Nephron (organoid): ENCODE measurements at regions not wholly inside any gene's neighbourhood (a gene's known extent, or its start where the extent isn't known, plus 50 kb on each side); places are given as distances from the start of the nearest gene placed in this dataset.
"Not testable (repeated sequence)": the region's sequence is repeated elsewhere in the genome, so short reads cannot be mapped to it uniquely, and the experiment has no call there.

ENCODE experiments used
- H3K27ac Mint-ChIP-seq, 3 experiments: 2 replicates each; pipeline ENCODE4 v1.8.0; 2020; ENCODE audit warnings: mixed read lengths in 3 of 3, mild to moderate bottlenecking in 2 of 3, moderate library complexity in 1 of 3
- H3K27me3 Mint-ChIP-seq: 2 replicates; pipeline ENCODE4 v1.8.0; 2021; ENCODE audit warnings: low read depth, mild to moderate bottlenecking, moderate library complexity, mixed read lengths
- H3K36me3 Mint-ChIP-seq: 2 replicates; pipeline ENCODE4 v1.8.0; 2020; ENCODE audit warnings: low read depth, mixed read lengths
- H3K4me1 Mint-ChIP-seq: 2 replicates; pipeline ENCODE4 v1.8.0; 2020; ENCODE audit warnings: mixed read lengths
- H3K4me3 Mint-ChIP-seq, 3 experiments: 2 replicates each; pipeline ENCODE4 v1.8.0; 2020; ENCODE audit warnings: mild to moderate bottlenecking in 3 of 3, mixed read lengths in 3 of 3, moderate library complexity in 2 of 3
- H3K9me3 Mint-ChIP-seq: 2 replicates; pipeline ENCODE4 v1.8.0; 2020; ENCODE audit warnings: mixed read lengths
- CTCF ChIP-seq, 3 experiments: fragments of 200-600 bp; sonication (generic); IDR thresholded peaks; one replicate each; pipeline ENCODE4 v1.5.0; 2021; ENCODE audit warnings: antibody characterized with exemption in 3 of 3; ENCODE audit not compliant: unreplicated experiment in 3 of 3

GRCh38 chr15:81888748-81889484, 156.9 kb downstream of the MEX3B start:
- Mint-ChIP-seq H3K4me3 (no peak overlapping the region), H3K9me3 (peaks cover 7% of the 10 kb centered on the region)
- no peak for TF ChIP-seq CTCF (IDR thresholded peaks at IDR 0.05; ENCODE audit: unreplicated experiment in 3 of 3)

GRCh38 chr15:81887912-81888311, 157.9 kb downstream of the MEX3B start:
- Mint-ChIP-seq H3K27ac (peak overlapping the region; percentile 77 to 85 (median 85)), H3K36me3 (peaks cover 5% of the 10 kb centered on the region), H3K9me3 (peaks cover 7% of the 10 kb centered on the region), H3K4me3 (no peak overlapping the region), H3K27me3 (peaks cover 5% of the 10 kb centered on the region), H3K4me1 (peaks cover 36% of the 10 kb centered on the region)
- TF ChIP-seq CTCF (IDR thresholded peaks at IDR 0.05; ENCODE audit: unreplicated experiment in 3 of 3) = no peak

More at GRCh38 chr15:81888748-81889484, 156.9 kb downstream of the MEX3B start:
- peak overlapping the region; percentile 77 to 85 (median 85) for H3K27ac Mint-ChIP-seq
- H3K4me1 Mint-ChIP-seq = peaks cover 46% of the 10 kb centered on the region
- peaks cover 5% of the 10 kb centered on the region for H3K27me3 Mint-ChIP-seq
- peaks cover 5% of the 10 kb centered on the region for H3K36me3 Mint-ChIP-seq

DNA sequence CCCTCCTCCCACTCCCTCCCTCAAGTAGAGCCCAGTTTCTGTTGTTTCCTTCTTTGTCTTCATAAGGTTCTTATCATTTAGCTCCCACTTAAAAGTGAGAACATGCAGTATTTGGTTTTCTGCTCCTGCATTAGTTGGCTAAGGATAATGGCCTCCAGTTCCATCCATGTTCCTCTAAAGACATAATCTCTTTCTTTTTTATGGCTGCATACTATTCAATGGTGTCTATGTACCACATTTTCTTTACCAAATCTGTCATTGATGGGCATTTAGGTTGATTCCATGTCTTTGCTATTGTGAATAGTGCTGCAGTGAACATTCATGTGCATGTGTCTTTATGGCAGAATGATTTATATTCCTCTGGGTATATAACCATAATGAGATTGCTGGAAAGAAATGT, 158.6 kb downstream of the MEX3B start:
- H3K27me3 Mint-ChIP-seq, H3K4me3 Mint-ChIP-seq, H3K9me3 Mint-ChIP-seq, H3K36me3 Mint-ChIP-seq: not testable (repeated sequence)
- Mint-ChIP-seq H3K27ac (peak overlapping the region; percentile 77 to 85 (median 85)), H3K4me1 (peaks cover 36% of the 10 kb centered on the region)

DNA sequence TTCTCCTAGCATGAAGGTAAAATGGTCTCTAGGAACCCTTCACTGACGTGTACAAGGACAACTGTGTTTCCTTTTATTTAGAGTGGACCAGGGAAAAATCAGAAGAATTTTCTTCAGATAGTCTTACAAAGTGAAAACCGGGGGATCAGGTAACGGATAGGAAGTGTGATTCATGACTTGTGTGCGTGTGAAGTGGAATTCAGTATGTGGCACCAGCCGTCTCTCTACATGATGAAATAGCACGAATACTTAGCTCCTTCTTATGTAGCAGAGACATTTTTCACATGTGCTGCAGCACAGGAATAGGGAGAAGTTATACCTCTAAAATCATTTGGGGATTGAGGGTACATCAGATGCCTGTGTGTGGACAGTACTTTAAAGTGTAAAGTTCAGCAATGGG, 159.2 kb downstream of the MEX3B start:
- no peak for TF ChIP-seq CTCF (IDR thresholded peaks at IDR 0.05; ENCODE audit: unreplicated experiment in 3 of 3)
- peaks cover 7% of the 10 kb centered on the region for H3K9me3 Mint-ChIP-seq
- H3K4me3 Mint-ChIP-seq = no peak overlapping the region
- peaks cover 5% of the 10 kb centered on the region for H3K27me3 Mint-ChIP-seq
- no peak overlapping the region for H3K27ac Mint-ChIP-seq
- H3K36me3 Mint-ChIP-seq = peaks cover 5% of the 10 kb centered on the region
- peaks cover 36% of the 10 kb centered on the region for H3K4me1 Mint-ChIP-seq

DNA sequence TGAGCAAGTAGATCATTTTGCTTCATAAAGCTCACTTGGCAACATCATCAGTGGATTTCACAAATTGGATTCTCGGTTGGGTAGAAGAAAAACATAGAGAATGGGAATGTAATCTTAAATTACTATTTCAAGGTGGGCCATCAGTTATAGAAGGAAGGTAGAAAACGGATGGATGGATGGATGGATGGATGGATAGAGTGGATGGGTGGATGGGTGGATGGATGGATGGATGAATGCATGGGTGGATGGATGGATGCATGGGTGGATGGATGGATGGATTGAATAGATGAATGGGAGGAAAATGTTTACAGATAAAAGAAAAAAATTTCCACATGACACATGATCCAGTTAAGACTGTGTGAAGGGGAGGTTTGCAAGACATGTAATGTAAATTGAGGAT, 159.7 kb downstream of the MEX3B start:
- TF ChIP-seq CTCF (IDR thresholded peaks at IDR 0.05; ENCODE audit: unreplicated experiment in 3 of 3) = no peak
- Mint-ChIP-seq H3K9me3 (peaks cover 7% of the 10 kb centered on the region), H3K4me1 (peaks cover 39% of the 10 kb centered on the region), H3K27me3 (peaks cover 5% of the 10 kb centered on the region), H3K36me3 (peaks cover 5% of the 10 kb centered on the region), H3K4me3 (no peak overlapping the region), H3K27ac (no peak overlapping the region)

DNA sequence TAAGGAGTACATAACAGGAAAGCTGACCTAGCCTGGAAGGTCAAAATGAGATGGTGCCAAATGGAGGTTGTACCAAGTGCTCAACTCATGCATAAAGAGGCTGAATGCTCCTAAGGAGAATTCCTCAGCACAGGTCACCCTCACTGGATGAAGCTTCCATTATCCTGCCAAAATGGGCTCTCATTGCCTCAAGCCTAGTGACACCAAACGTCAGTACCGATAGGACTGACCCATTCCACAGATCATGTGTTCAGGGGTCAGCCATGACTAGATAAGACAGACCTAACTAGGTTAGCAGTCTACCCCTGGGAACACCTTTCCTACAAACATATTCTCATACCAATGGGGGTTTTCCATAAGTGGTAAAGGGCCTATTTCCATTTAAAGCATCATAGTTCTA, 160.7 kb downstream of the MEX3B start:
- Mint-ChIP-seq H3K4me1 (peaks cover 49% of the 10 kb centered on the region), H3K27me3 (peaks cover 5% of the 10 kb centered on the region), H3K36me3 (peaks cover 5% of the 10 kb centered on the region), H3K4me3 (no peak overlapping the region), H3K9me3 (peaks cover 7% of the 10 kb centered on the region), H3K27ac (no peak overlapping the region)
- no peak for TF ChIP-seq CTCF (IDR thresholded peaks at IDR 0.05; ENCODE audit: unreplicated experiment in 3 of 3)
